Fibroblast of lung (primary cell): ENCODE measurements at regions not wholly inside any gene's neighbourhood (a gene's known extent, or its start where the extent isn't known, plus 50 kb on each side); places are given as distances from the start of the nearest gene placed in this dataset.

Source experiments
- DNase-seq, 2 donors: peaks; one replicate each; pipeline versions ENCODE4 v3.0.0 to v3.0.0-alpha.2; 2010; ENCODE audit warnings: low read depth in 2 of 2
- H2AFZ ChIP-seq: 2 replicates; pipeline ENCODE4 v1.5.1; 2012; ENCODE audit warnings: low read length, control low read depth, inconsistent platforms
- H3K27ac ChIP-seq: 2 replicates; pipeline ENCODE4 v1.5.1; 2011; ENCODE audit warnings: low read length, control low read depth; ENCODE audit not compliant: insufficient read depth
- H3K27me3 ChIP-seq: 2 replicates; pipeline ENCODE4 v1.5.1; 2011; ENCODE audit warnings: mild to moderate bottlenecking, low read length; ENCODE audit not compliant: control insufficient read depth, insufficient read depth
- H3K36me3 ChIP-seq: 2 replicates; pipeline ENCODE4 v1.5.1; 2011; ENCODE audit warnings: low read length; ENCODE audit not compliant: control insufficient read depth, insufficient read depth
- H3K4me1 ChIP-seq: 2 replicates; pipeline ENCODE4 v1.5.1; 2011; ENCODE audit warnings: low read length; ENCODE audit not compliant: control insufficient read depth, insufficient read depth; ENCODE audit errors: extremely low read depth
- H3K4me2 ChIP-seq: 2 replicates; pipeline ENCODE4 v1.5.1; 2011; ENCODE audit warnings: low read length, control low read depth; ENCODE audit not compliant: insufficient read depth; ENCODE audit errors: extremely low read depth
- H3K4me3 ChIP-seq, 4 experiments: fragments of 200-600 bp in 1 of 4; sonication (generic) in 1 of 4; replicated peaks in 1 of 4; 2 replicates each; pipeline ENCODE4 v1.5.1; 2011 to 2016; ENCODE audit warnings: low read length in 4 of 4, low read depth in 3 of 4, mild to moderate bottlenecking in 3 of 4, control low read depth in 2 of 4, inconsistent platforms in 1 of 4, mixed read lengths in 1 of 4; ENCODE audit not compliant: insufficient read depth in 1 of 4; ENCODE audit errors: control extremely low read depth in 1 of 4
- H3K79me2 ChIP-seq: 2 replicates; pipeline ENCODE4 v1.5.1; 2012; ENCODE audit warnings: mild to moderate bottlenecking, low read length, inconsistent platforms; ENCODE audit not compliant: control insufficient read depth, insufficient read depth
- H3K9ac ChIP-seq: 2 replicates; pipeline ENCODE4 v1.5.1; 2011; ENCODE audit warnings: mild to moderate bottlenecking, low read length, control low read depth; ENCODE audit not compliant: insufficient read depth
- H3K9me3 ChIP-seq: 2 replicates; pipeline ENCODE4 v1.5.1; 2012; ENCODE audit warnings: low read depth, low read length; ENCODE audit not compliant: control insufficient read depth, insufficient read depth
- H4K20me1 ChIP-seq: 2 replicates; pipeline ENCODE4 v1.5.1; 2011; ENCODE audit warnings: low read length; ENCODE audit not compliant: control insufficient read depth, insufficient read depth; ENCODE audit errors: extremely low read depth
- CTCF ChIP-seq, 2 donors: IDR thresholded peaks in 1 of 2; conservative IDR thresholded peaks in 1 of 2; 1 replicate in 1 of 2; 2 replicates in 1 of 2; pipeline ENCODE4 v1.5.1; 2011 to 2012; ENCODE audit warnings: low read length in 2 of 2, control low read depth in 1 of 2, inconsistent platforms in 1 of 2, low read depth in 1 of 2, mild to moderate bottlenecking in 1 of 2
- EZH2 ChIP-seq: IDR thresholded peaks from 2 replicates; pipeline ENCODE4 v1.5.1; 2012; ENCODE audit warnings: low read length, control low read depth, mild to moderate bottlenecking; ENCODE audit errors: missing control alignments

GRCh38 chr12:58420503-58420902 lies 479.1 kb downstream of the ATP23 start:
- Histone ChIP-seq H3K4me3 (no peak overlapping the region), H3K27ac (no peak overlapping the region), H2AFZ (peak overlapping the region; percentile 12), H3K9me3 (no peaks in the 10 kb centered on the region), H3K4me2 (no peak overlapping the region), H3K36me3 (no peaks in the 10 kb centered on the region), H3K4me1 (peaks cover 19% of the 10 kb centered on the region), H3K79me2 (no peaks in the 10 kb centered on the region), H3K9ac (no peak overlapping the region), H4K20me1 (no peaks in the 10 kb centered on the region), H3K27me3 (no peaks in the 10 kb centered on the region)
- no peak for TF ChIP-seq EZH2
- no peak for TF ChIP-seq CTCF (conservative IDR thresholded peaks at IDR 0.05 in 1 of 2, IDR thresholded peaks at IDR 0.05 in 1 of 2; ENCODE audit: low read depth in 1 of 2, low read length in 2 of 2)
- peak in 1 of 2 donors; percentile 84 for DNase-seq

GRCh38 chr12:58421990-58422389 lies 480.6 kb downstream of the ATP23 start:
- TF ChIP-seq CTCF (conservative IDR thresholded peaks at IDR 0.05 in 1 of 2, IDR thresholded peaks at IDR 0.05 in 1 of 2; ENCODE audit: low read depth in 1 of 2, low read length in 2 of 2) (no peak), EZH2 (no peak)
- Histone ChIP-seq H3K36me3 (no peaks in the 10 kb centered on the region), H3K9me3 (no peaks in the 10 kb centered on the region), H3K4me1 (peaks cover 23% of the 10 kb centered on the region), H3K27ac (no peak overlapping the region), H3K4me3 (no peak overlapping the region), H4K20me1 (no peaks in the 10 kb centered on the region), H3K4me2 (no peak overlapping the region), H3K9ac (no peak overlapping the region), H3K79me2 (no peaks in the 10 kb centered on the region), H3K27me3 (no peaks in the 10 kb centered on the region), H2AFZ (no peak overlapping the region)
- DNase-seq: no peak

GRCh38 chr12:58424735-58425392 lies 483.5 kb downstream of the ATP23 start:
- Histone ChIP-seq H2AFZ (no peak overlapping the region), H3K9ac (no peak overlapping the region), H3K4me2 (peak overlapping the region; percentile 34), H3K9me3 (no peaks in the 10 kb centered on the region), H4K20me1 (no peaks in the 10 kb centered on the region), H3K27ac (peak overlapping the region; percentile 92), H3K4me1 (peaks cover 23% of the 10 kb centered on the region), H3K36me3 (no peaks in the 10 kb centered on the region), H3K27me3 (no peaks in the 10 kb centered on the region), H3K4me3 (peak overlapping the region in 2 of 4 experiments; percentile 1 to 5), H3K79me2 (no peaks in the 10 kb centered on the region)
- TF ChIP-seq EZH2: no peak
- TF ChIP-seq CTCF (conservative IDR thresholded peaks at IDR 0.05 in 1 of 2, IDR thresholded peaks at IDR 0.05 in 1 of 2; ENCODE audit: low read depth in 1 of 2, low read length in 2 of 2): no peak
- DNase-seq: peak in 1 of 2 donors; percentile 34
